HL-60 (cell line): ENCODE measurements at regions not wholly inside any gene's neighbourhood (a gene's known extent, or its start where the extent isn't known, plus 50 kb on each side); places are given as distances from the start of the nearest gene placed in this dataset.
"Not testable (repeated sequence)": the region's sequence is repeated elsewhere in the genome, so short reads cannot be mapped to it uniquely, and the experiment has no call there.

Experiments
- DNase-seq, 2 experiments: peaks; one replicate each; pipeline ENCODE4 v3.0.0-alpha.2; 2010 to 2020; ENCODE audit warnings: low read depth in 1 of 2, low spot score in 1 of 2
- H3K27ac ChIP-seq: fragments of 250-450 bp; sonication (Bioruptor Pico); replicated peaks from 2 replicates; pipeline ENCODE4 v1.5.1; 2020; ENCODE audit warnings: mild to moderate bottlenecking, moderate library complexity
- H3K27me3 ChIP-seq: fragments of 250-450 bp; sonication (Bioruptor Pico); 2 replicates; pipeline ENCODE4 v1.5.1; 2021; ENCODE audit warnings: mild to moderate bottlenecking, moderate library complexity; ENCODE audit not compliant: insufficient read depth, poor library complexity, severe bottlenecking
- H3K4me3 ChIP-seq: replicated peaks from 2 replicates; pipeline ENCODE4 v1.5.1; 2011; ENCODE audit warnings: mild to moderate bottlenecking, control low read depth, low read length; ENCODE audit not compliant: insufficient read depth
- GABPA ChIP-seq: IDR thresholded peaks from 2 replicates; pipeline ENCODE4 v1.6.1; 2012; ENCODE audit warnings: low read depth
- POLR2AphosphoS5 ChIP-seq: IDR thresholded peaks from 2 replicates; pipeline ENCODE4 v1.6.1; 2012; ENCODE audit warnings: low read depth
- REST ChIP-seq: IDR thresholded peaks from 2 replicates; pipeline ENCODE4 v1.6.1; 2012; ENCODE audit warnings: low read depth; ENCODE audit not compliant: insufficient replicate concordance
- SPI1 ChIP-seq: IDR thresholded peaks from 2 replicates; pipeline ENCODE4 v1.6.1; 2012; ENCODE audit warnings: low read depth, mild to moderate bottlenecking, borderline replicate concordance
- TF ChIP-seq, protein P1 (sequence below): IDR thresholded peaks from one replicate; pipeline ENCODE4 v1.5.1; 2011; ENCODE audit warnings: low read length, control low read depth, inconsistent platforms; ENCODE audit not compliant: insufficient read depth

GRCh38 chr3:66648975-66649374 is 148.2 kb upstream of the LRIG1 start:
- TF ChIP-seq, protein P1, sequence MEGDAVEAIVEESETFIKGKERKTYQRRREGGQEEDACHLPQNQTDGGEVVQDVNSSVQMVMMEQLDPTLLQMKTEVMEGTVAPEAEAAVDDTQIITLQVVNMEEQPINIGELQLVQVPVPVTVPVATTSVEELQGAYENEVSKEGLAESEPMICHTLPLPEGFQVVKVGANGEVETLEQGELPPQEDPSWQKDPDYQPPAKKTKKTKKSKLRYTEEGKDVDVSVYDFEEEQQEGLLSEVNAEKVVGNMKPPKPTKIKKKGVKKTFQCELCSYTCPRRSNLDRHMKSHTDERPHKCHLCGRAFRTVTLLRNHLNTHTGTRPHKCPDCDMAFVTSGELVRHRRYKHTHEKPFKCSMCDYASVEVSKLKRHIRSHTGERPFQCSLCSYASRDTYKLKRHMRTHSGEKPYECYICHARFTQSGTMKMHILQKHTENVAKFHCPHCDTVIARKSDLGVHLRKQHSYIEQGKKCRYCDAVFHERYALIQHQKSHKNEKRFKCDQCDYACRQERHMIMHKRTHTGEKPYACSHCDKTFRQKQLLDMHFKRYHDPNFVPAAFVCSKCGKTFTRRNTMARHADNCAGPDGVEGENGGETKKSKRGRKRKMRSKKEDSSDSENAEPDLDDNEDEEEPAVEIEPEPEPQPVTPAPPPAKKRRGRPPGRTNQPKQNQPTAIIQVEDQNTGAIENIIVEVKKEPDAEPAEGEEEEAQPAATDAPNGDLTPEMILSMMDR: no peak
- TF ChIP-seq SPI1: no peak
- TF ChIP-seq POLR2AphosphoS5: no peak
- TF ChIP-seq REST: no peak
- no peak for TF ChIP-seq GABPA
- Histone ChIP-seq H3K27me3 (no peaks in the 10 kb centered on the region), H3K4me3 (no peak overlapping the region), H3K27ac (no peak overlapping the region)
- no peak for DNase-seq

GRCh38 chr3:66651520-66651919 is 150.7 kb upstream of the LRIG1 start:
- H3K27me3 ChIP-seq, DNase-seq, H3K27ac ChIP-seq, H3K4me3 ChIP-seq: not testable (repeated sequence)

DNA sequence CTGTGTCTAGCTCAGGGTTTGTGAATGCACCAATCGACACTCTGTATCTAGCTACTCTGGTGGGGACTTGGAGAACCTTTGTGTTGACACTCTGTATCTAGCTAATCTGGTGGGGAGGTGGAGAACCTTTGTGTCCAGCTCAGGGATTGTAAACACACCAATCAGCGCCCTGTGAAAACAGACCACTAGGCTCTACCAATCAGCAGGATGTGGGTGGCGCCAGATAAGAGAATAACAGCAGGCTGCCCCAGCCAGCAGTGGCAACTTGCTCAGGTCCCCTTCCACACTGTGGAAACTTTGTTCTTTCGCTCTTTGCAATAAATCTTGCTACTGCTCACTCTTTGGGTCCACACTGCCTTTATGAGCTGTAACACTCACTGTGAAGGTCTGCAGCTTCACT is 151.3 kb upstream of the LRIG1 start:
- H3K27me3 ChIP-seq, DNase-seq, H3K4me3 ChIP-seq, H3K27ac ChIP-seq: not testable (repeated sequence)

- no peak overlapping the region for H3K4me3 ChIP-seq
- TF ChIP-seq GABPA (no peak), SPI1 (no peak), REST (no peak), POLR2AphosphoS5 (no peak)
These were observed 154.2 kb upstream of the LRIG1 start for GRCh38 chr3:66655044-66655443.

DNA sequence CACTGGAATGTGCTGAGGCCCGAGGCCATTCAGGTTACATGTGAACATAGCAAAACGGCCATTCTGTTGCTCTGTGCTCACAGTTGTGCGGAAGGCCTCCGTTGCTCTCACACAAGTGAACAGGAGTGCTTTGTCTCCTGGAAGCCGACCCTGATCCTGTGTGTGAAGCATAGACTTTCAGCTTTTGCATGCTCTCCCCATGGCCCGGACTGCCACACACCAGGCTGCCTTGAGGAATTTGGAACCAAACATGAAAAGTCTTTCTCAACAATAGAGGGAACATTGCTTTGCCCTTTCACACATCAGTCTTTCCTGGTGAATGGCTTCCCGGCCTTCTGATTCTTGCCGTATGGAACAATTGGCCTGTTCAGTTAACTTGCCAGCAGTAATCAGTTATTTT is 154.8 kb upstream of the LRIG1 start:
- H3K27me3 ChIP-seq: no peaks in the 10 kb centered on the region
- no peak for TF ChIP-seq POLR2AphosphoS5
- no peak for TF ChIP-seq GABPA
- TF ChIP-seq SPI1: no peak
- TF ChIP-seq, protein P1: no peak
- TF ChIP-seq REST: no peak
- no peak overlapping the region for H3K4me3 ChIP-seq
- H3K27ac ChIP-seq: no peak overlapping the region
- DNase-seq: no peak

More at GRCh38 chr3:66655044-66655443, 154.2 kb upstream of the LRIG1 start:
- DNase-seq: no peak
- no peaks in the 10 kb centered on the region for H3K27me3 ChIP-seq
- H3K27ac ChIP-seq: no peak overlapping the region
